ENCODE measurements at regions not wholly inside any gene's neighbourhood (a gene's known extent, or its start where the extent isn't known, plus 50 kb on each side); places are given as distances from the start of the nearest gene placed in this dataset.

DNA sequence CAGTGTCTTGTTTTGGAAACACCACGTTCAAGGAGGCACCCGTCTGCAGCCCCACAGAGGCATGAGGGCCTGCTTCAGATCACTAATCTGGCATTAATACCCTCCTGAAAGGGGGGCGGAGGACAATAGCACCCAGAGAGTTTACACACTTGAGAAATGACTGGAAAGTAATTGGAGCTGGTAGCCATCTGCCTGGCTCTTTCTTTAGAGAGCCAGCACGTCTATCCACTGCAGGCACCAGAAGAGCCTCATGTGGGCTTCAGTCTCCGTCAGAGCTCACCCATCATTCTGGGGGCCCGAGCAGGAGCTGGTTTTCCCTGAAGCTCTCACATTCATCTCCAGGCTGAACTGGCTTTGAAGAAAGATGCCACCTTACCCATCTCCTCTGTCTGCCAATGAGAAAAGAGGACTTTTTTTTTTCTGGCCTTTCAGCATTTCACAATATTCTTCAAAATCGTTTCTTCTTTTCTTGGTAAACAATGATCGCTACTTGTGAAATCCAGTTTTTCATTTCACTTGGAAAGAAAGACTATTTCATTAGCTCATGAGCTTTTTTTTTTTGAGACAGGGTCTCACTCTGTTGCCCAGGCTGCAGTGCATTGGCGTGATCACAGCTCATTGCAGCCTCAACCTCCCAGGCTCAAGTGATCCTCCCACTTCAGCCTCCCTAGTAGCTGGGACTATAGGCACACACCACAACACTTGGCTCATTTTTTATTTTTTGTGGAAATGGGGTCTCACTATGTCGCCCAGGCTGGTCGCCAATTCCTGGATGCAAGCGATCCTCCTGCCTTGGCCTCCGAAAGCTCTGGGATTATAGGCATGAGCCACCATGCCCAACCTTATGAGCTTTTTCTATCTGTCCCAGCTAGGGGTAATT, 124.7 kb upstream of the ZNF217 start:
- peaks cover 13% of the 10 kb centered on the region; the same call in 1 of the 2 replicates for H3K4me1 ChIP-seq (ENCODE audit: insufficient read depth, low read length)
- no peaks in the 10 kb centered on the region for H3K9me3 ChIP-seq (ENCODE audit: control insufficient read depth, insufficient read depth, low read length)
- H3K9ac ChIP-seq (ENCODE audit: low read depth, low read length), result no peak overlapping the region
- no peaks in the 10 kb centered on the region for H3K36me3 ChIP-seq (ENCODE audit: insufficient read depth, low read length)

DNA sequence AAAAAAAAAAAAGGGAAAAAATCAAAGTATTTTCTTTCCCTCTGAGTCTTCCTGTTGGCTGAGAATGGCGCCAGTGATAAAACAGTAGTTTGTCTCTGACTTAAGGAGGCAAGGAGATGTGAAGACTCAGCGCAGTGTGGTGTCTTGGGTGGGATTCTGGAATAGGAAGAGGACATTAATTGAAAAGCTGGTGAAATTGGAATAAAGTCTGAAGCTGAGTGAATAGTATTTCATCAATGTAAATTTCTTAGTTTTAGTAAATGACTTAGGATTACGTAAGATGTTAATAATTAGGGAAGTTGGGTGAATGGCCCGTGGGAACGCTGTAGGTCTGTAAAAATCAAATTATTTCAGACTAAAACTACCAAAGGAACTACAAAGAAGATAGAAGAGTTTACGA, 122.8 kb upstream of the ZNF217 start:
- Histone ChIP-seq H3K36me3 (ENCODE audit: insufficient read depth, low read length) (no peaks in the 10 kb centered on the region), H3K9me3 (ENCODE audit: control insufficient read depth, insufficient read depth, low read length) (no peaks in the 10 kb centered on the region), H3K9ac (ENCODE audit: low read depth, low read length) (no peak overlapping the region), H3K4me1 (ENCODE audit: insufficient read depth, low read length) (peaks cover 29% of the 10 kb centered on the region)

GRCh38 chr20:53714524-53714923, 120.9 kb upstream of the ZNF217 start:
- no peaks in the 10 kb centered on the region for H3K36me3 ChIP-seq (ENCODE audit: insufficient read depth, low read length)
- H3K9me3 ChIP-seq (ENCODE audit: control insufficient read depth, insufficient read depth, low read length), result no peaks in the 10 kb centered on the region
- peaks cover 24% of the 10 kb centered on the region for H3K4me1 ChIP-seq (ENCODE audit: insufficient read depth, low read length)
- no peak overlapping the region for H3K9ac ChIP-seq (ENCODE audit: low read depth, low read length)

- Histone ChIP-seq H3K9me3 (ENCODE audit: control insufficient read depth, insufficient read depth, low read length) (no peaks in the 10 kb centered on the region), H3K4me1 (ENCODE audit: insufficient read depth, low read length) (peaks cover 24% of the 10 kb centered on the region), H3K9ac (ENCODE audit: low read depth, low read length) (no peak overlapping the region), H3K36me3 (ENCODE audit: insufficient read depth, low read length) (no peaks in the 10 kb centered on the region)
Observed at GRCh38 chr20:53713328-53714056, 119.9 kb upstream of the ZNF217 start.

DNA sequence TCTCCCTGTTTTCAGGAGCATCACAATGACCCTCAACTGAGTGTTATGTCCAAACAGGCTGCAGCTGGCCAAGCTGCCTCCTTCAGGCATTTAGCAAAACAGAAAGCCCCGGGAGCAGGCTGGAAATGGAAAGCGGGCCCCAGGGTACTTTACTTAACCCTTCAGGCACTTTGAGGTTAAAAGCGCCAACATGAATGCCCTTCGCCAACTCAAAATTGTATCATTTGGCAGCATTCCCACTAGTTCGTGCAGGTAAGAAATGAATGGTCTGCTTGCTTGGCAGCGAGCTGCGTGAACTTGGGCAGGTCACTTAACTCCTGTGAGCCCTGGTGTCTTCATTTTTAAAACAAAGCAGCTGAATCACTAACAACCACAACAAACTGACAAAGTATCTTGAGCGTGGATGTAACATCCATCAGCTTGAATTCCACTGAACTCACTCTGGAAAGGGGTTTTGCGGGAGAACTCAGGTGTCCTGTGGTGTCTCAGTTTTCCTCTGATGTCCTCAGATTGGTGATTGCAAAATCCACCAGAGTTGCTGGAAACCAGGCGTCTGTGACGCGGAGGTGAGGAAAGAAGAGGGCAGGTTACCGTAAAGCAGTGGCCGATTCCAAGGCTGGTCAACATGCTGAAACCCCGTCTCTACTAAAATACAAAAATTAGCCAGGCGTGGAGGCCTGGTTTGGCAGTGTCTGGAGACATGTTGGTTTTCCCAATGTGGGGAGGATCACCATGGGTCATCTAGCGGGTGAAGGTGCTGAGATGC, 118.8 kb upstream of the ZNF217 start:
- Histone ChIP-seq H3K4me1 (ENCODE audit: insufficient read depth, low read length) (peaks cover 34% of the 10 kb centered on the region), H3K9ac (ENCODE audit: low read depth, low read length) (no peak overlapping the region)

DNA sequence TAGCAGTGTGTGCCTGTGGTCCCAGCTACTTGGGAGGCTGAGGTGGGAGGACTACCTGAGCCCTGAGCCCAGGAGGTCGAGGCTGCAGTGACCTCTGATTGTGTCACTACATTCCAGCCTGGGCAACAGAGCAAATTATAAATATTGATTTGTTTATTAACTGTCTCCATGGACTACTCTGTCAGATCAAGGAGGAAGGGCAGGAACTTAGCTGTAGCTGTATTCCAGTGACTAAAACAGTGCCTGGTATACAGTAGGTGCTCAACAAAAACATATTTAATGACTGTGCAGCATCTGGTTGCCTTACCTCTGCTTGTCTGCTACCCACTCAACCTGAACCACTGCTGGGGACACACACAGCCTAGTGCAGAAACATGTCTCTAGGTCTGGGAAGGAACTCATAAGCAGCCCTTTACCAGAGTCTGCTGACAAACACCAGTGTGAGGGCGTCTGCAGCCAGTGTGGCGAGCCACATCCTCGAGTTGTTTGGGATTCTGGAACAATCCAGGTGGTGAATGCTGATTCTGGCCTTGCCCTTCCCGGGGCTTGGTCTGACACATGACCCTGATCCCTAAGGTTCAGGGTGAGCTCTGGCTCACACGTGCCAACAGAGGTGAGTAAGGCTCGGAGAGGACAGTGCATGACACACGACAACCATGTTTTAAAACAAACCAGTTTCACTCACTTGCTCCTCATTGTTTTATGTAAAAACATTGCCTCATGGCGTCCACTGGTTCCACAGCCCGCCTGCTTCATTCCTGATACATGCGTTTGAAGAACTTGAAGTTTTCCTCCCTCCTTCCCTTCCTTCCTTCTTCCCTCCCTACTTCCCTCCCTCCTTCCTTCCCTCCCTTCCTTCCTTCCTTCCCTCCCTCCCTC, 117.9 kb upstream of the ZNF217 start:
- H3K9me3 ChIP-seq (ENCODE audit: control insufficient read depth, insufficient read depth, low read length), result no peaks in the 10 kb centered on the region
- H3K4me1 ChIP-seq (ENCODE audit: insufficient read depth, low read length), result peaks cover 37% of the 10 kb centered on the region
- no peaks in the 10 kb centered on the region for H3K36me3 ChIP-seq (ENCODE audit: insufficient read depth, low read length)
- no peak overlapping the region for H3K9ac ChIP-seq (ENCODE audit: low read depth, low read length)

More for the DNA sequence above, 118.8 kb upstream of the ZNF217 start:
- no peaks in the 10 kb centered on the region for H3K9me3 ChIP-seq (ENCODE audit: control insufficient read depth, insufficient read depth, low read length)
- no peaks in the 10 kb centered on the region for H3K36me3 ChIP-seq (ENCODE audit: insufficient read depth, low read length)

GRCh38 chr20:53708129-53708968, 114.7 kb upstream of the ZNF217 start:
- Histone ChIP-seq H3K9me3 (ENCODE audit: control insufficient read depth, insufficient read depth, low read length) (no peaks in the 10 kb centered on the region), H3K9ac (ENCODE audit: low read depth, low read length) (no peak overlapping the region), H3K4me1 (ENCODE audit: insufficient read depth, low read length) (peaks cover 30% of the 10 kb centered on the region), H3K36me3 (ENCODE audit: insufficient read depth, low read length) (no peaks in the 10 kb centered on the region)

DNA sequence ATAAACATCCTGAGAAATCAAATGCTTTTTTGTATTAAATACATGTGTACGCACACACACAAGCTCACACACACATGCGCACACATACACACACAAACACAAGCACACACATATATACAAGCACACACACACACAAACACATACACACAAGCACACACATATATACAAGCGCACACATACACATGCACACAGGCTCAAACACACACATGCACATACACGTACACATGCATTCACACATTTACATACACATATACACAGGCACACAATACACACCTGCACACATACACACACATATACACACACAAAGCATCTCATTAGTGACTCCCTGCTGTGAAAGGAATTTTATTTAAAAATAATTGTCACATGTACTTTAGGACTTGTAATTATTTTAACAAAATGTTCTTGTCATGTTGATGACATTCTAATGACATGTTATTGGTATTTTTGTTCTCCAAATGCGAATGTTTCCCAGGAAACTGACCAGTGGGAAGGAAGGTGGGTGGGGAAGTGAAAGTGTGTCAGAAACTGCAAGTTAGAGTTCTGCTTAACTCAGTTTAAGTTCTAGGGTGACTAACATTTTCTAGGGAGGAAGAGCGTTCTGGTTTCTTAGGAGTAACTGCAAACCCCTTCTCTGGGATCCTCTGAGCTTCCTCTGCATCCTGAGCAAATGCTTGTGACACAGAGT, 113.9 kb upstream of the ZNF217 start:
- Histone ChIP-seq H3K4me1 (ENCODE audit: insufficient read depth, low read length) (peaks cover 25% of the 10 kb centered on the region), H3K36me3 (ENCODE audit: insufficient read depth, low read length) (no peaks in the 10 kb centered on the region), H3K9ac (ENCODE audit: low read depth, low read length) (no peak overlapping the region), H3K9me3 (ENCODE audit: control insufficient read depth, insufficient read depth, low read length) (no peaks in the 10 kb centered on the region)

DNA sequence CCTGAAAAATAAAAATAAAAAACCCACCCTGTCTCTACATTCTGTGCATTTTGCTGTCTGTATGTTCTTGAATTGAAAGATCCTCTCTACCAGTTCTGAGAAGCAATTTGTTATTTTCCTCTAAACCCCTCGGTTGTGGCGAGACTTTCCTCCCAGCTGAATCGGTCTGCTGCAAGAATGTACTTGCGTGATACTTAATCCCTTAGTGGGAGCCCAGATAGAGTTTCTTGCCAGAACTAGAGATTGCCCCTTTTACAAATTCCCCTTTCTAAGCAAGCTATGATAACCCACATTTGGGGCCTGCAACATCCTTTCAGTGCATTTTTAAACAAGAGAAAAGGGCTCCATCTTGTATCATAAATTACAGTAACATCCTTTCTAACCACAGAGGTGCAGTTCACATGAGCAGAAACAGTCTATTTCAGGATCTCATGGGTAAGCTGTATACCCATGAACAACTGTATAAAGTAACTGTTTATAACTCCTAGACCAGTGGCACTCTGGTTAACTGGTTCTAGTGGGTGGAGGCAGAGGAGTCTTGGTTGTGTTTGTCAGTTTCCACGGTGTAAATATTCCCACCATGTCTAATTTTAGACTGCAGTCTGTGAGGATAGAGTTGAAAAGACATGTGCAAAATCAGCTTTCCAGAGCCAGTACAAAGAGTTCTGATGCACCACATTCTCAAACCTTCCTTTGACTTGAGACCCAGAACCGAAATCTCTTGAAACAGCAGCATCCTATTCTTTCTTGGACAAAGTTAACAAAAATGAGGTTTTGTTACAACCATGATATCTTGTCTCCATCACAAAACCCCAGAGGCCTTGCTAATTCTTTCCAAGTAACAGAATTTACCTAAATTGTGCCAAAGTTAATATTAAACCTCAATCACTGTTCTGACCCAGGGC, 113.1 kb upstream of the ZNF217 start:
- Histone ChIP-seq H3K36me3 (ENCODE audit: insufficient read depth, low read length) (no peaks in the 10 kb centered on the region), H3K4me1 (ENCODE audit: insufficient read depth, low read length) (peaks cover 18% of the 10 kb centered on the region), H3K9me3 (ENCODE audit: control insufficient read depth, insufficient read depth, low read length) (no peaks in the 10 kb centered on the region), H3K9ac (ENCODE audit: low read depth, low read length) (no peak overlapping the region)

- no peak overlapping the region for H3K9ac ChIP-seq (ENCODE audit: low read depth, low read length)
- H3K4me1 ChIP-seq (ENCODE audit: insufficient read depth, low read length), result peaks cover 14% of the 10 kb centered on the region
- H3K9me3 ChIP-seq (ENCODE audit: control insufficient read depth, insufficient read depth, low read length), result no peaks in the 10 kb centered on the region
- no peaks in the 10 kb centered on the region for H3K36me3 ChIP-seq (ENCODE audit: insufficient read depth, low read length)
Observed at GRCh38 chr20:53706008-53706465, 112.4 kb upstream of the ZNF217 start.

DNA sequence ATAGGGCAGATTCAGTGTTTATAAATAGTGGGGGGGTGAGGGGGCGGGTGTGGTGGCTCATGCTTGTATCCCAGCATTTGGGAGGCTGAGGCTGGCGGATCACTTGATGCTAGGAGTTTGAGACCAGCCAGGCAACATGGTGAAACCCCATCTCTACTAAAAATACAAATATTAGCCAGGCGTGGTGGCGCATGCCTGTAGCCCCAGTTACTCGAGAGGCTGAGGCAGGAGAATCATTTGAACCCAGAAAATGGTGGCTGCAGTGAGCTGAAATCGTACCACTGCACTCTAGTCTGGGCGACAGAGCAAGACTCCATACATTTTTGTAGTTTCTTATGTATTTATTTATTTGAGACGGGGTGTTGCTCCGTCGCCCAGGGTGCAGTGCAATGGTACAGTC, 109.0 kb upstream of the ZNF217 start:
- Histone ChIP-seq H3K9ac (ENCODE audit: low read depth, low read length) (no peak overlapping the region), H3K4me1 (ENCODE audit: insufficient read depth, low read length) (peaks cover 6% of the 10 kb centered on the region), H3K9me3 (ENCODE audit: control insufficient read depth, insufficient read depth, low read length) (no peaks in the 10 kb centered on the region), H3K36me3 (ENCODE audit: insufficient read depth, low read length) (no peaks in the 10 kb centered on the region)

GRCh38 chr20:53699906-53700305, 106.3 kb upstream of the ZNF217 start:
- no peaks in the 10 kb centered on the region for H3K36me3 ChIP-seq (ENCODE audit: insufficient read depth, low read length)
- no peak overlapping the region for H3K9ac ChIP-seq (ENCODE audit: low read depth, low read length)
- H3K4me1 ChIP-seq (ENCODE audit: insufficient read depth, low read length), result no peaks in the 10 kb centered on the region
- H3K9me3 ChIP-seq (ENCODE audit: control insufficient read depth, insufficient read depth, low read length), result no peaks in the 10 kb centered on the region
